GM18867 (cell line): ENCODE measurements at regions not wholly inside any gene's neighbourhood (a gene's known extent, or its start where the extent isn't known, plus 50 kb on each side); places are given as distances from the start of the nearest gene placed in this dataset.

ENCODE experiments used
- ATAC-seq: cut with Tn5 transposase; IDR thresholded peaks from one replicate; pipeline ENCODE4 v1.9.1; 2021; ENCODE audit warnings: mild to moderate bottlenecking, moderate library complexity; ENCODE audit not compliant: unreplicated experiment

DNA sequence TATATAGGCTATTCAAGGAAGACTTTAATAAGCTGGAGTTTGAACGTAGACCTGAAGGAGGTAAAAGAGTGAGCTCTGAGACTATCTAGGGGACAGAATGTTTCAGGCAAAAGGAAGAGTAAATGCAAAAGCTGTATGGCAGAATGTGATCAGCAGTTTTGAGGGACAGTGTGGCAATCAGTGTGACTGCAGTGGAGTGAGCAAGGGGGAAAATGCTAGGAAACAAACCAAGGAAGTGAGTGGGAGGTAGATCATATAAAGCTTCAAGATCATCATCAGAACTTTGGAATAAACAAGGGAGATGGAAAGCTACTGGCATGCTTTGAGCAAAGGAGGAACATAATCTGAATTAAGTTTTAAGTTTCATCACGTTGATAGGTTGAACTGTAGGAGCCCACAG, 67.5 kb upstream of the BTG1 start:
- no peak for ATAC-seq

DNA sequence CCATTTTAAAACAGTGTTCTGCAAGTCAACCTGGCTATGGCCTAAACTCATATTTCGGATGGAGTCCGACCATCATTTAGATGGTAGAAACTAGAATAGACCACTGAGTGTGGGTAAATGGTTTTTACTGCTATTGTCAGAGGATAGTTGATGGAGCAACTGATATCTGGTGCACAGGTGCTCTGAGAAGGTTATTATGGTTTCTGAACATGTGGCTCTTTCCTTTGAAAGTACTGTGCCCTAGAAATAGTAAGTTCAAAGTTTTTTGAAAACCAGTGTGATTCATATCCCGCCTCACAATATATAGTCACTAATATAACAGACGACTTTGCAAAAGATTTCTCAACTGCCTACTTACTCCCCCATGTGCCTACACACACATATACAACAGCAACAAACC, 64.4 kb upstream of the BTG1 start:
- peak; percentile 54 for ATAC-seq

DNA sequence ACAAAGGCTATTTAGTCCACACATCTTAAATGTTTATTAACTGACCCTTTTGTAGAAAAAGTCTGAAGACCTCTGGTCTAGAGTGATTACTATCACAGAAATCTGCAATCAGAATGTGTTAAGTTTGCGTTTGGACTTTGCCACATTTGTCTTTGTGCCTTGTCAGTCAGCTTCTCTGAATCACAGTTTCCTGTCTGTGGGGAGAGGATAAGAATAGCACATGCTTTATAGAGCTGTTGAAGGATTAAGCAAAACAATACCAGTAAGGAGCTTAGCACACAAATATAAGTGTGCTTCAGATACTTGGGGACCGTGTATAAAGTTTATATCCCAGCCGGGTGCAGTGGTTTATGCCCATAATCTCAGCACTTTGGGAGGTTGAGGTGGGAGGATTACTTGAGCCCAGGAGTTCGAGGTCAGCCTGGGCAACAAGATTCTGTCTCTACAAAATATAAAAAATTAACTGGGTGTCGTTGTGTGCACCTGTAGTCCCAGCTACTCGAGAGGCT, 63.0 kb upstream of the BTG1 start:
- peak; percentile 81 for ATAC-seq

DNA sequence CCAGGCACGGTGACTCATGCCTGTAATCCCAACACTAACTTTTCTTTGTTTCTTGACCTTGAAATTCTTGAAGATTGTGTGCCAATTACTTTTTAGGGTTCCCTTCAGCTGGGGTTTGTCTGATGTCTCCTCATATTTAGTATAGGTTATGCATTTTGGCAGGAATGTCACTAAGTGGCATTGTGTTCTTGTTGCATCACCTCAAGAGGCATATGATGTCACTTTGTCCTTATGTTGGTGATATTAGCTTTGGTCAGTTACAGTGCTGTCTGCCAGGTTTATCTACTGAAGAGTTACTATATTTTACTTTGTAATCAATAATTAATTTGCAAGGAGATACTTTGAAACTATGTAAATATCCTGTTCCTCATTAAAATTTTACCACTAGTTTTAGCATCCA, 61.0 kb upstream of the BTG1 start:
- ATAC-seq: no peak

DNA sequence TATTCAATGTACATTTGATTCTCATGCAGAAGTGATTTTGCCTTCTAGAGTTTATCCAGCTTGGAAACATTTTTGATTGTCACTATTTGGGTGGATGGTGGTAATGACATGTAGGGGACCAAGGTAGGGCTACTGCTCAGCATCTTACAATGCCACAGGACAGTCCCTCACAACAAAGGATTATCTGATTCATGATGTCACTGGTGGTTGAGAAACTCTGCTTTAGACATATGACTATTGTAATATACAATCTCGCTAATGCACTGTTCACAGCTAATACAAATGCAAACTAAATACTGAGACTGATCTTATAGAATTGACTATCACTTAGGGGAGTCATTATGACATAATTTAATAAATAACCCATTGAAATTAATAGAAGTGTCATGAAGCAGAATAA, 60.4 kb upstream of the BTG1 start:
- ATAC-seq: no peak

DNA sequence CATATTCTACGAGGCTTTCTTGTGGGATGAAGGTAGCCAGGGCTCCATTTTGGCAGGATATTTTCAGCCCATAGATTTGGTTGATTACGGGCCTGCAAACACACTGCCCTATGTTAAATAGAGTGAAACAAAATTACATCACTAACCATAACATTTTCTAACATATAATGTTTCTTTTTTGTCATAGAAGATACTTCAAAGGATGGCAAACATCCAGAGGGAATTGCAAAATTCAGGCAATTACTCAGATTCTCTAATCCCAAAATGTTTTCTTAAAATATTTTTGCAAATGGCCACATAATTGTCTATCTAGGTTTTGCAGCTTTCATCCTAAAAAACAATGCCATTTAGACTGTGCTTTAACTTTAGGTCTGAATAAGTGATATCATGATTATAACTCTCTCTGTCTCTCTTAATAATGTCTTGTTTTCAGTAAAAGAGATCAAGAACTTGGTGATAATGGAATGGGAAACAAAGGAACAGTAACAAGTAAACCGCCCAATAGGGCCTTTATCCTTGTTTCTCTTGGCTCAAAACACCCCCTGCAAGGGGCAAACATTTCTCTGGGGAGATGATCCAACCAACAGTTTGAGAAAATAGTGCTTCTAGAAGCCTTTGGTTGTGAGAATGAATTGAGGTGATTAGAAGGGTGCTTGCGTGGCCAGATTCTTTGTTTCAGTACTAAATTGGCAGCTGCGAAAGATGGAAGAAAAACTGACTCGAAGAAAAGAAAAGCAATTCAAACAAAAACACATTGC, 54.4 kb upstream of the BTG1 start:
- ATAC-seq: no peak

DNA sequence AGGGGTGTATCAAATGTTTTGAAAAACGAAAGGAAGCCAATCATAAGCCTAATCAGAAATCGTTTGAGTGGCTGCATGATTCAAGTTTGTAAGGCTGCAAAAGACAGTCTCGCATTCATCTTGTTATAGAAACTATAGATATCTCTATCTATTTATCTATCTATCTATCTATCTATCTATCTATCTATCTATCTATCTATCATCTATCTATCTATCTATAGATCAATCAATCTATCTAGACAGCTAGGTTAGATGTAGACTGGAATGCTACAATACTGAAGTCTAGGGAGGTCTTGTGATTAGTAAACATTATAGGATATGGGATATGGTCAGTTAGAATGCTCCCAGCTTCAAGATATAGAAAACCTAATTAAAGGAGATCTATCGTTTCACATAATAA, 52.2 kb upstream of the BTG1 start:
- no peak for ATAC-seq

DNA sequence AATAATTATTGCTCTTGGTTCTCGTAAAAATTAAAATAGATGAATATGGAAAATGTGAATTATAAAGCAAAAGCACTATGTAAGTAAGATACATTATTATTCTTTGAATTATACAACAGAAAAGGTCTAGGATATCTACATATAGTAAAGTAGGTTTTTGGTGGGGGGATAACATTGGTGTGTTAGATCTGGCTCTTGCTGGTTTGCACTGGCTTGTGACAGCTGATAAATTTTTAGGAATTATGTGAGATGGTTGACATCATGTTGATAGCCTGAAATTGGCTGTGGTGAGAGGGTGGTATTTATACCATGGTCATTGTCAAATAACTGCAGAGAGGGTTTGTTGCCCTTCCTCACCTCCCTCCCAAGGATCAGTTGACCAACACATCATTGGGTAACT, 50.7 kb upstream of the BTG1 start:
- no peak for ATAC-seq
